Ishikawa (cell line): ENCODE measurements at regions not wholly inside any gene's neighbourhood (a gene's known extent, or its start where the extent isn't known, plus 50 kb on each side); places are given as distances from the start of the nearest gene placed in this dataset.

Experiments
- CEBPB ChIP-seq: IDR thresholded peaks from 2 replicates; pipeline ENCODE4 v1.6.1; 2012
- CREB1 ChIP-seq: IDR thresholded peaks from 2 replicates; pipeline ENCODE4 v1.6.1; 2012; ENCODE audit warnings: low read depth
- EGR1 ChIP-seq: IDR thresholded peaks from 2 replicates; pipeline ENCODE4 v1.6.1; 2012
- EP300 ChIP-seq: IDR thresholded peaks from 2 replicates; pipeline ENCODE4 v1.6.1; 2012; ENCODE audit warnings: borderline replicate concordance
- FOXM1 ChIP-seq: IDR thresholded peaks from 2 replicates; pipeline ENCODE4 v1.6.1; 2012; ENCODE audit warnings: low read depth, borderline replicate concordance
- MAX ChIP-seq: IDR thresholded peaks from 2 replicates; pipeline ENCODE4 v1.6.1; 2012
- NFIC ChIP-seq: IDR thresholded peaks from 2 replicates; pipeline ENCODE4 v1.6.1; 2012
- RAD21 ChIP-seq: IDR thresholded peaks from 2 replicates; pipeline ENCODE4 v1.6.1; 2012; ENCODE audit warnings: low read depth
- TAF1 ChIP-seq: IDR thresholded peaks from 2 replicates; pipeline ENCODE4 v1.6.1; 2012; ENCODE audit warnings: low read depth, mild to moderate bottlenecking
- TCF12 ChIP-seq: IDR thresholded peaks from 2 replicates; pipeline ENCODE4 v1.6.1; 2012; ENCODE audit warnings: low read depth
- TEAD4 ChIP-seq: IDR thresholded peaks from 2 replicates; pipeline ENCODE4 v1.6.1; 2012
- USF1 ChIP-seq: IDR thresholded peaks from 2 replicates; pipeline ENCODE4 v1.6.1; 2012
- YY1 ChIP-seq: IDR thresholded peaks from 2 replicates; pipeline ENCODE4 v1.6.1; 2012; ENCODE audit warnings: low read depth
- ZBTB7A ChIP-seq: IDR thresholded peaks from 2 replicates; pipeline ENCODE4 v1.6.1; 2012; ENCODE audit warnings: low read depth
- TF ChIP-seq, protein P1 (sequence below): IDR thresholded peaks from 2 replicates; pipeline ENCODE4 v1.6.1; 2012; ENCODE audit warnings: low read depth, mild to moderate bottlenecking

DNA sequence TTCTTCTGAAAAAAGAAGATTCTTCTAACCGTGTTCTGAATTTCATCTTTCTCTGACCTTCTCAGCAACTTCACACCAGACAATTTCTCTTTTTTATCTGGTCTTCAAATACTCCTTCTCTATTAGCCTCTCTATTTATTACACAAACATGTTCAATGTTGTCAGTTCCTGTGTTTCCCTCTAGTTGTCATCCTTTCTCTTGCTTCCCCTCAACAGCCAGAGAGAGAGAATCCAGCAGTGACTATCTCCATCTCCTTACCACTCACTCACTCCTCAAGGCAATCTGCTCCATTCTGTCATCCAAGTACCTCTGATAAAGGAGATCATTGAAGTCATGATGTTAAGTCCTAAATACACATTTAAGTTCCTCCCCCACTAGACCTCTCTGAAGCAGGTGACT lies 491.9 kb upstream of the CHAC2 start:
- TF ChIP-seq FOXM1 (no peak), CREB1 (no peak), EP300 (no peak), USF1 (no peak), EGR1 (no peak), RAD21 (no peak), YY1 (no peak), MAX (no peak), TAF1 (no peak), ZBTB7A (no peak), TEAD4 (no peak)
- TF ChIP-seq, protein P1, sequence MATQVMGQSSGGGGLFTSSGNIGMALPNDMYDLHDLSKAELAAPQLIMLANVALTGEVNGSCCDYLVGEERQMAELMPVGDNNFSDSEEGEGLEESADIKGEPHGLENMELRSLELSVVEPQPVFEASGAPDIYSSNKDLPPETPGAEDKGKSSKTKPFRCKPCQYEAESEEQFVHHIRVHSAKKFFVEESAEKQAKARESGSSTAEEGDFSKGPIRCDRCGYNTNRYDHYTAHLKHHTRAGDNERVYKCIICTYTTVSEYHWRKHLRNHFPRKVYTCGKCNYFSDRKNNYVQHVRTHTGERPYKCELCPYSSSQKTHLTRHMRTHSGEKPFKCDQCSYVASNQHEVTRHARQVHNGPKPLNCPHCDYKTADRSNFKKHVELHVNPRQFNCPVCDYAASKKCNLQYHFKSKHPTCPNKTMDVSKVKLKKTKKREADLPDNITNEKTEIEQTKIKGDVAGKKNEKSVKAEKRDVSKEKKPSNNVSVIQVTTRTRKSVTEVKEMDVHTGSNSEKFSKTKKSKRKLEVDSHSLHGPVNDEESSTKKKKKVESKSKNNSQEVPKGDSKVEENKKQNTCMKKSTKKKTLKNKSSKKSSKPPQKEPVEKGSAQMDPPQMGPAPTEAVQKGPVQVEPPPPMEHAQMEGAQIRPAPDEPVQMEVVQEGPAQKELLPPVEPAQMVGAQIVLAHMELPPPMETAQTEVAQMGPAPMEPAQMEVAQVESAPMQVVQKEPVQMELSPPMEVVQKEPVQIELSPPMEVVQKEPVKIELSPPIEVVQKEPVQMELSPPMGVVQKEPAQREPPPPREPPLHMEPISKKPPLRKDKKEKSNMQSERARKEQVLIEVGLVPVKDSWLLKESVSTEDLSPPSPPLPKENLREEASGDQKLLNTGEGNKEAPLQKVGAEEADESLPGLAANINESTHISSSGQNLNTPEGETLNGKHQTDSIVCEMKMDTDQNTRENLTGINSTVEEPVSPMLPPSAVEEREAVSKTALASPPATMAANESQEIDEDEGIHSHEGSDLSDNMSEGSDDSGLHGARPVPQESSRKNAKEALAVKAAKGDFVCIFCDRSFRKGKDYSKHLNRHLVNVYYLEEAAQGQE = no peak

- TF ChIP-seq EGR1 (no peak), ZBTB7A (no peak)
These were observed 499.0 kb upstream of the CHAC2 start for GRCh38 chr2:53268626-53269025.

GRCh38 chr2:53268086-53268485 lies 499.5 kb upstream of the CHAC2 start:
- TF ChIP-seq RAD21 = peak; percentile 19; the same call in 1 of the 2 replicates
- no peak for TF ChIP-seq CEBPB
- no peak for TF ChIP-seq EP300

GRCh38 chr2:53265544-53266299 lies 501.9 kb upstream of the CHAC2 start:
- no peak for TF ChIP-seq CREB1
- TF ChIP-seq ZBTB7A = no peak
- TF ChIP-seq TEAD4 = no peak

GRCh38 chr2:53260568-53260967 lies 507.0 kb upstream of the CHAC2 start:
- TF ChIP-seq NFIC = no peak
- TF ChIP-seq USF1 = no peak
- no peak for TF ChIP-seq RAD21
- TF ChIP-seq CEBPB = no peak
- TF ChIP-seq TEAD4 = no peak

DNA sequence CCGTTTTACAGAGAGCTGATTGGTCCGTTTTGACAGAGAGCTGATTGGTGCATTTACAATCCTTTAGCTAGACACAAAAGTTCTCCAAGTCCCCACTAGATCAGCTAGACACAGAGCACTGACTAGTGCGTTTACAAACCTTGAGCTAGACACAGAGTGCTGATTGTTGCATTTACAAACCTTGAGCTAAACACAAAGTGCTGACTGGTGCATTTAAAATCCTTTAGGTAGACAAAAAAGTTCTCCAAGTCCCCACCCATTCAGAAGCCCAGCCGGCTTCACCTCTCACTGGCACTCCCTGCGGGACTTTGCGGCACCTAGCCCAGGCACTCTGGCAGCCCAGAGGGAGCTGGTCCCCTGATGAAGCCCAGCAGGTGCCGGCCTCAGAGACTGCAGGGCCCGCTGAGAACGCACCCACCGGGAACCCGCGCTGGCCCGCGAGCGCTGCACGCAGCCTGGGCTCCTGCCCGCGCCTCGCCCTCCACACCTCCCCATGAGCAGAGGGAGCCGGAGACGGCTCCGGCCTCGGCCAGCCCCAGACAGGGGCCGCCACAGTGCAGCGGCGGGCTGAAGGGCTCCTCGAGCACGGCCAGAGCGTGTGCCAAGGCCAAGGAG lies 508.1 kb upstream of the CHAC2 start:
- TF ChIP-seq TEAD4 (no peak), MAX (no peak), RAD21 (no peak), USF1 (no peak), TCF12 (no peak), CEBPB (no peak), CREB1 (no peak), FOXM1 (no peak), TAF1 (no peak), YY1 (no peak), NFIC (no peak), ZBTB7A (no peak), EGR1 (no peak), EP300 (no peak)
- TF ChIP-seq, protein P1 = no peak
